ENCODE measurements at regions not wholly inside any gene's neighbourhood (a gene's known extent, or its start where the extent isn't known, plus 50 kb on each side); places are given as distances from the start of the nearest gene placed in this dataset.

DNA sequence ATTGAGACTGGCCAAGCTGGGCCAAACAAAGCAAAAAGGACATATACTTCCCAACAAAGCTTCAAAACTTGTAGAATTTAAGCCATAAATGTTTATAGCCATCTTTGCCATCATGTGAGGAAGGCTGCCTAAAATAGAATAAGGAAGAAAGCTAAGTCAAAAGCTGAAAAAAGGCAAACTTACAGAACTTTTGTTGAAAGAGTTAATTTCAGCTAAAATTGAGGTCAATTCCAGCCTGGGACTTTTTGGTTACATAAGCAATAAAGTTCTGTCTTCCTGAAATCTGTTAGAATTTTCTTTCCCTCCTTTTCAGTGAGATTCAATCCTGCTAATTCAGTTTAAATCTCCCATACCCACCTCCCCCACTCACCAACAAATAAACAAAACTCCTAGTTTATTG is 227.9 kb upstream of the MARCKS start:
- Histone ChIP-seq H3K79me2 (ENCODE audit: insufficient read depth, low read length) (no peaks in the 10 kb centered on the region), H4K20me1 (ENCODE audit: insufficient read depth, low read length) (no peaks in the 10 kb centered on the region), H3K4me3 (ENCODE audit: low read depth, low read length, poor library complexity, severe bottlenecking) (no peak overlapping the region), H3K36me3 (ENCODE audit: insufficient read depth, low read length) (no peaks in the 10 kb centered on the region), H3K9ac (ENCODE audit: low read length) (no peak overlapping the region), H3K27me3 (ENCODE audit: insufficient read depth, low read length) (no peaks in the 10 kb centered on the region), H3K9me2 (ENCODE audit: low read depth, low read length) (no peaks in the 10 kb centered on the region), H3K4me1 (ENCODE audit: insufficient read depth, low read length, severe bottlenecking) (peaks cover 71% of the 10 kb centered on the region), H3K9me3 (ENCODE audit: low read length) (no peaks in the 10 kb centered on the region), H3K4me2 (ENCODE audit: low read length) (no peak overlapping the region), H3F3A (ENCODE audit: insufficient read depth, low read length) (no peaks in the 10 kb centered on the region), H2AFZ (ENCODE audit: low read length) (no peak overlapping the region), H3K27ac (ENCODE audit: low read depth, low read length, poor library complexity, severe bottlenecking) (peak overlapping the region; percentile 97)
- TF ChIP-seq EZH2 (IDR thresholded peaks at IDR 0.05; ENCODE audit: borderline replicate concordance, low read length) (no peak), CTCF (IDR thresholded peaks at IDR 0.05; ENCODE audit: low read length) (no peak)

DNA sequence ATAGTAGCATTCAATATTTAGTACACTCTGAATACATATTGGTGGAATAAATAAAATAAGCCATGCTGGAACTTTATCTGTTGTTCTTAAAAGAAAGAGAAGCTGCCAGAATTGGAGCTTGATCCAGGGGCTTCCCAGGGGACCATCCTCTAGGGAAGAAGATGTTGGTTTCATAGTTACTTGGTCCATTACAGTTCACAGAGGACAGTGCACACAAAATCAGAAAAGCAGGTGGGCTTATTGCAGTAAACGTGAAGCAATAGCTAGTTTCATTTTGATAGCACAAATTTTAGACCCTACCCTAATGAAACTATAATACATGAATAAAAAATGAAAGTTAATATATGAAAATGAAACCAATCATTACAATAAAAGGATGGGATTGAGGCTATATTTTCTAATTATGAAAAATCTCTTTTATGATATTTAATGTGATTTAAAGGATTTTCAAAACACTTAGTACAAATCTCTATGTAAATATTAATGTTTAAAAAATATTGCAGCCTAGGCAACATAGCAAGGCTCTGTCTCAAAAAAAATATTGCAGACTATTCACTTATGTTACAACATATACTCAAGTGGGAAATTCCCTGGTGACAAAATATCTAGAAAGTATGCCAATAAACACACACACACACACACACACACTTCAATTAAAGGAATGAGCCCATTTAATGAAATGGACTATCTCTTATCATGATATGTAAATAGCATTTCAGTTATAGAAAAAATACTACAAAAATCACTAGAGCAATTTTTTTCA is 227.0 kb upstream of the MARCKS start:
- H3K9me3 ChIP-seq (ENCODE audit: low read length) = no peaks in the 10 kb centered on the region
- no peak overlapping the region for H3K9ac ChIP-seq (ENCODE audit: low read length)
- TF ChIP-seq CTCF (IDR thresholded peaks at IDR 0.05; ENCODE audit: low read length) = no peak
- TF ChIP-seq EZH2 (IDR thresholded peaks at IDR 0.05; ENCODE audit: borderline replicate concordance, low read length) = no peak
- H3K4me1 ChIP-seq (ENCODE audit: insufficient read depth, low read length, severe bottlenecking) = peaks cover 80% of the 10 kb centered on the region
- H2AFZ ChIP-seq (ENCODE audit: low read length) = no peak overlapping the region
- peak overlapping the region; percentile 97 for H3K27ac ChIP-seq (ENCODE audit: low read depth, low read length, poor library complexity, severe bottlenecking)
- no peaks in the 10 kb centered on the region for H3K79me2 ChIP-seq (ENCODE audit: insufficient read depth, low read length)
- H3K27me3 ChIP-seq (ENCODE audit: insufficient read depth, low read length) = no peaks in the 10 kb centered on the region
- H4K20me1 ChIP-seq (ENCODE audit: insufficient read depth, low read length) = no peaks in the 10 kb centered on the region
- H3K36me3 ChIP-seq (ENCODE audit: insufficient read depth, low read length) = no peaks in the 10 kb centered on the region
- H3K9me2 ChIP-seq (ENCODE audit: low read depth, low read length) = no peaks in the 10 kb centered on the region
- peak overlapping the region; percentile 48 for H3K4me3 ChIP-seq (ENCODE audit: low read depth, low read length, poor library complexity, severe bottlenecking)
- H3F3A ChIP-seq (ENCODE audit: insufficient read depth, low read length) = no peaks in the 10 kb centered on the region
- peak overlapping the region; percentile 69 for H3K4me2 ChIP-seq (ENCODE audit: low read length)

DNA sequence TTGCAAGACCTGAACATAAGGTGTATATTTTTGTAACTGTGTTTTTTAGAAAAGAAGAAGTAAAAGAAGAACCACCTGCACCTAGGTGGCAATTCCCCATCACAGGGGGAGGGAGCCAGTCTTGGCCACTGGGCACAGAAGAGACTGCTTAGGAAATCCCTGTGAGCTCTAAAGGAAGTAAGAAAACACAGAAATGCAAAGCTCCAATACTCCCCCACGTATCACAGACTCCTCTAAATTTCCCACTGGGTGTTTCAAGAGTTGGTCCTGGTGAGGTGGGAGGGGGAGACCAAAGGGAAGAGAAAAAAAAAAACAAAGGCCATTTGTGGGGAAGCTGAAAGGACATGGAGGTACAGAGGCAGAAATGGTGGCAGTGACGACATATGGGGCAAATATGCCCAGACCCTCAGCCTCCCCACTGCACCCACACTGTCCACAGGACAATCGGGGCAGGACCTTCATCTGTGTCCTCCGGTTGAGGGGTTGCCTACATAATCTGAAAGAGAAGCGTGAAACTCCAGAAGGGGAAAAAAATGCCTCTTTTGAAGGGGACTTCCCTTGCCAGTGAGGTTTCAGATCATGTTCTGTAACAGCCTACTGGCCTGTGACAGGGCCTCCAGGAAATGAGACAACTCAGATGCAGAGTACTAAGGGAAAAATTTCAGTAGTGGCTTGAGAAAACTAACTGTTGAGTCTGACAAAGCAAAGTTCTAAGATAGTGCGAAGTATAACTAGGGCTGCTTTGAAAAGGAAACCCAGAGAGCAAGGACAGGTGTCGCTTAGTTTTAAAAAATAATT is 226.2 kb upstream of the MARCKS start:
- no peaks in the 10 kb centered on the region for H3K36me3 ChIP-seq (ENCODE audit: insufficient read depth, low read length)
- H2AFZ ChIP-seq (ENCODE audit: low read length) = no peak overlapping the region
- H3K9ac ChIP-seq (ENCODE audit: low read length) = peak overlapping the region; percentile 53; the same call in 1 of the 2 replicates
- H3F3A ChIP-seq (ENCODE audit: insufficient read depth, low read length) = no peaks in the 10 kb centered on the region
- H3K4me3 ChIP-seq (ENCODE audit: low read depth, low read length, poor library complexity, severe bottlenecking) = peak overlapping the region; percentile 48
- peak overlapping the region; percentile 97 for H3K27ac ChIP-seq (ENCODE audit: low read depth, low read length, poor library complexity, severe bottlenecking)
- no peaks in the 10 kb centered on the region for H3K79me2 ChIP-seq (ENCODE audit: insufficient read depth, low read length)
- TF ChIP-seq EZH2 (IDR thresholded peaks at IDR 0.05; ENCODE audit: borderline replicate concordance, low read length) (no peak), CTCF (IDR thresholded peaks at IDR 0.05; ENCODE audit: low read length) (no peak)
- H3K27me3 ChIP-seq (ENCODE audit: insufficient read depth, low read length) = no peaks in the 10 kb centered on the region
- peak overlapping the region; percentile 69 for H3K4me2 ChIP-seq (ENCODE audit: low read length)
- no peaks in the 10 kb centered on the region for H4K20me1 ChIP-seq (ENCODE audit: insufficient read depth, low read length)
- peaks cover 86% of the 10 kb centered on the region for H3K4me1 ChIP-seq (ENCODE audit: insufficient read depth, low read length, severe bottlenecking)
- H3K9me2 ChIP-seq (ENCODE audit: low read depth, low read length) = no peaks in the 10 kb centered on the region
- H3K9me3 ChIP-seq (ENCODE audit: low read length) = no peaks in the 10 kb centered on the region
